SK-N-DZ (cell line): ENCODE measurements at regions not wholly inside any gene's neighbourhood (a gene's known extent, or its start where the extent isn't known, plus 50 kb on each side); places are given as distances from the start of the nearest gene placed in this dataset.

ENCODE experiments used
- DNase-seq: peaks from one replicate; pipeline ENCODE4 v3.0.0-alpha.2; 2015; ENCODE audit warnings: low spot score

DNA sequence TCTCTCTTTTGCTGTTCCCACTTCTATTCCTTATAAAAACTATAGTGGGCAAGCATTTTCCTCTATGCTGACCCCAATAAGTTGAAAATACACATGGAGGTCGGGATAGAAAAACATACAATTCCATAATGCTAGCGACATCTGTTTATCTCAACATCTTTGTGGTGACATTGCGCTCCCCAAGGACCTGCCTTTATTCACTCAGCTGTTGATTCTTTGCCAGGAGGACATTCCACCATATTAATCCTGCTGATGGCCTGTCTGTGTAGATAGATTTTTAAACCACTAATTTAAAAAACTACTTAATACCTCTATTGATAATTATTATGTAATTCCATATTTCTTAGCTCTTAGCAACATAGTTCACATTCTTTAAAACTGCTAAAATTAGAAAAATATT is 555.3 kb upstream of the MAP3K7 start:
- DNase-seq = peak; percentile 37

DNA sequence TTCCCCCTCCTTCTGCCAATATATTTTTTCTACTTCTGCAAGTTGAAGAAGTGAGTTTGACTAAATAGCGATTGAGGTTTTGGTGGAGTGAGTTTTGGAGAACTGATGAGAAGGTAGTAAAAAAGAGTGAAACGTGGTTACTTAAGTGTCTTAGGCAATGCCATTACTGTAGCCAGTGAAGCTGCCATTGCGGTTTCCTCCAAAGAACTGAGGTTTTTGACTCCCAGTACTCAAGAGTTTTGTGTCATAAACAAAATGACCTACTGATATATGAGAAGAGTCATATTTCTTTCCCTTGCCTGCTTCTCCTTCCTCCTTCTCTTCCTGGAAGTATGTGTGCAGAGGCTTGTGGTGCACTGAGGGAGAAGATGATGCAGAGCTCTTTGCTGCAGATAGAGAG is 554.5 kb upstream of the MAP3K7 start:
- DNase-seq = no peak

DNA sequence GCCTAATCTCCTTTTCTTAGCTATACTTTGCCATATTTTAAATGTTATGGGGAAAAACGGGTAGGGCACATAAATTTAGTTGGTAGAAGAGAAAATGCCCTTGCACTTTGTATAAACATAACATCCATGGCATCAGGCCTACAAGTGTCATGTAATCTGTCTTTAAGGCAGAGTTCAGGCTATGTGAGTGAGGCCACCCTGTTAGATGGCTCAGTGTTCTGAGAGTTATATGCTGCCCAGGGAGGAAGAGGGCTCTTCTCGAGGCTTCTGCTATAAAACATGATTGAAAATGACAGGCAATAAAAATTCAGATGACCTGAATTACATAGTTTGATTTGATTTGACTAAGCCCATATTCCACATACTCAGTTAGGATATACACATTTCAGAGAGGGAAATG is 553.6 kb upstream of the MAP3K7 start:
- no peak for DNase-seq

DNA sequence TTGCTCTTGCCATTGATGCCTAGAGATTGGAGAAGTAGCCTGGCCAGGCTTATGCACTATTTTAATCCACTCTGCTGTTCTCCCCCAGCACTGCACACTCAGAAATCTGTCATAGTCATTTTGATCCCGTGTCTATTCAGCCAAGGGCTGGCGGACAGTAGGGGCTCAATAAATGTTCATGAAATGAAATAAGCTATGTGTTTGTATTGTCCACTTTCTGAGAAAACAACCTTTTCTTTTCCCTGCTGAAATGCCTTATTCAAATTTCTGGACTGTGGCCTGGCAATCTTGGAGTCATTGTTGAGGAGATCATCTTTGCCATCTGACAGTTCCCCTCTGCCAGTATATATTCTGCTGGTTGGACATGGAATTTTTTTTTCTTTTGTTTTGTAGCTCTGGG is 550.4 kb upstream of the MAP3K7 start:
- no peak for DNase-seq

DNA sequence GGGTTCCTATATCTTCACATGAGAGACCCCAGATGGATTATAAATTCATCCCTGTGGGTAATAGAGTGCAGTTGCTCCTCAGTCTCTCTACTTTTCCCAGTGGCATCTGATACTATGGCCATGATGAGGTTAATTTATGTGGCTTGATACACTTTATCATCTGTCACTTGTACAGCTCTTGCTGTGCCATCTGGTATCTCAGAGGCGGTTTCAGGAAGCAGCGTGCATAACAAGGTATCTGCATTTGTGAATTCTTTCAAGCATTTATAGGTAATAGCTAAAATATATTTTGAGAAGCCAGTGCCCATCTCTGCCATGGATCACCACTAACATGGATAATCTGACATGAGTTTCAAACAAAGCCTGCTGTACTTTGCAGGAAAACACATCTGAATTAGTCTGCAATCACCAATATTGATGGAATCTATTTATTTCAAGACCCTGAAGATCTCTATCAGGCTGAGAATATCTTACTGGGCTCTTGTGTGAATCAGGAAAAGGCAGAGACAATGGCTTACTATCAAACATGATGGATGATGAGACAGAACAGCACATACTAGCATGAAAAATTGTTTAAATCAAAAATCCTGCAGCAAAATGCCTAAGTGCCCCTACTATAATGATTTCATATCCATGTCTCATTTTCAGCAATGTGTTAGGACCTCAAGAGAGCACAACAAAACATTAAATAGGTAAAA is 548.7 kb upstream of the MAP3K7 start:
- peak; percentile 35 for DNase-seq

DNA sequence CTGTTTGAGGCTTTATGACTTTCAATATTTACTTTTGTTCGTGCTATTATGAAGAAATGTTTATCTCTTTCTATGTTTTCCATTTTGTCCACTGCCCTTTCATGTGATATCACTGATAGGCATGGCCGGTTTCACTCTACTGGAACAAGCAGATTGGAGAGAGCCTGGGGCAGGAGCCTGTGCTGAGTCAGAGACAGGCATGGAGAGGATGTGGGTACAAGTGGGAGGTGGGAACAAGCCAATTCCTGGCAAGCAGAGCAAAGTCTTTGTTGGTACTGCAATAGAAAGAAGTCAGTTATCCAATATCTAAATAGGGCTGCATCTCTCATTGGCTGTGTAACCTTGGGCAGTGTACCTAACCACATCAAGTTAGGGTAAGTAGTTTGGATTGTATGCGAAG is 545.6 kb upstream of the MAP3K7 start:
- no peak for DNase-seq

DNA sequence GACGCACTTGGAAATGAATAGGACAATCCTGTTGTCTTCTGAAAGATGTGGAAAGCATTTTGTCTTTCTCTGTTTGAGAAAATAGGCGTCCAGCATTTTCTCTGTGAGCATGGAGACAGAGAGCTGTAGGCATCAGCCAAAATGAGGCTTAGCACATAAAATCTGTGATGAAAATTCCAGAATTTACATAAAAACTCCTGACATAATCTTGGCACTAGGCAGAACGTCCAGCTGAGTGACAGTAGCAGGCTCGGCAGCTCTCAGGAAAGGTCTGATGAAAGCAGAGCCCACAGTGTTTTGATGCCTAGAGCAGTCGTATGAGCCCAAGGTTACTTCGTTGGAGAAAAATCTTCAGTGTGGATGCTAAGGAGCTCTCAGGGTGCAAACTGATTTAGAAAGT is 543.3 kb upstream of the MAP3K7 start:
- DNase-seq = no peak

DNA sequence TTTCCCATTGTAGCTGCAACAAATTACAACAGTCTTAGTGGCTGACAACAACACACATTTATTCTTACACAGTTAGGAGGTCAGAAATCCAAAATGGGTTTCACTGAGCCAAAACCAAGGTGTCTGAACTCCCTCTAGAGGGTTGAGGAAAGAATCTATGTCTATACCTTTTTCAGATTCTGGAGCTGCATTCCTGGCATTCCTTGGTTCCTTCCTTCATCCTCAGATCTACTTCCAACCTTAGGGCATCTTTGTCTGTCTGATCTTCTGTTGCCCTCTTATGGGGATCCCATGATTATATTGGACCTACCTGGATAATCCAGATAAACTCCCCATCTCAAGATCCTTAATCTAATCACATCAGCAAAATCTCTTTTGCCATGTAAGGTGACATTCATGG is 540.9 kb upstream of the MAP3K7 start:
- no peak for DNase-seq

DNA sequence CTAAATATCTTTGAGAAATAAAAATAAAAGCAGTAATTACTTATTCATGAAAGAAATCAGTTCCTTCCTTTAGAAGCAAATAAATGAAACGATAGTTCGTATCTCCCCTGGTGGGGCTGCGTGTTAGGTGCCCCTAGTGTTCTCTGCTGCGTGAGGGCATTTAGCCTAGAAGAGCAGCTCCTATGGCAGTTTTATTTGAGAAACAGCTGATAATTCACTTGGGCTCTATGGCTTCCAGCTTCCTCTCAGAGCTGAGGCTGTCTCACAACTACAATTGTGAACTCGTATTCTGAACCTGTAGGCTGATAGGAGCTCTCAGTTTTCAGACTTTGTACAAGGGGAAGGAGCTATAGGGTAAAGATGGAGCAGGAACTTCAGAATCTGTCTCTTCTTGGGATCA is 540.0 kb upstream of the MAP3K7 start:
- no peak for DNase-seq

DNA sequence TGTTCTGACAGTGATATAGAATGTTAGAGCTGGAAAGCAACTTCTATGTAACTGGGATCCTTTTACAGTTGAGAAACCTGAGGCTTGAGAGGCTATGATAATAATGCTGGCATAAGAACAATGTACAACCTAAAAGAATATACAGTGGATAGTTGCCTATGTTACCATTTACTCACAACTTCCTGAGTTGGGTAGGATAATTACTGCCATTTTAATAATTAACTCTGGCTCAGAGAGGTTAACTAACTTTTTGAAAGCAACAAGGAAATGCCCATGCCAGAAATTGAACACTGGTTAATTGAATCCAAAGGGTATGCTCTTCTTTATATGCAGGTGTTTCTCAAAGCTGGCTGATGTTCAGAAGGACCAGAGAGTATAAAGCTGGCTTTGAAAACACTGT is 530.7 kb upstream of the MAP3K7 start:
- no peak for DNase-seq

DNA sequence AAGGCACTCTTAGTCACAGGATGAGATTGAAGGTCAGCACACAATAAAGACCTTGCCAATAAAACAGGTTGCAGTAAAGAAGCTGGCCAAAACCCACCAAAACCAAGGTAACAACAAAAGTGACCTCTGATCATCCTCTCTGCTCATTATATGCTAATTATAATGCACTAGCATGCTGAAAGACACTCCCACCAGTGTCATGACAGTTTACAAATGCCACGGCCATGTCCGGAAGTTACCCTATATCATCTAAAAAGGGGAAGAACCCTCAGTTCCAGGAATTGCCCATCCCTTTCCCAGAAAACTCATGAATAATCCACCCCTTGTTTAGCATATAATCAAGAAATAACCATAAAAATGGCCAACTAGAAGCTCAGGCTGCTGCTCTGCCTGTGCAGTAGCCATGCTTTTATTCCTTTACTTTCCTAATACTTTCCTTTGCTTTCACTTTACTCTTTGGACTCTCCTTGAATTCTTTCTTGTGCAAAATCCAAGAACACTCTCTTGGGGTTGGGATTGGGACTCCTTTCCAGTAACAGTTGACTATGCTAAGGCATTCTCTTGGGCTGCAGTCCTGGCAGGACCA is 527.3 kb upstream of the MAP3K7 start:
- DNase-seq = no peak

DNA sequence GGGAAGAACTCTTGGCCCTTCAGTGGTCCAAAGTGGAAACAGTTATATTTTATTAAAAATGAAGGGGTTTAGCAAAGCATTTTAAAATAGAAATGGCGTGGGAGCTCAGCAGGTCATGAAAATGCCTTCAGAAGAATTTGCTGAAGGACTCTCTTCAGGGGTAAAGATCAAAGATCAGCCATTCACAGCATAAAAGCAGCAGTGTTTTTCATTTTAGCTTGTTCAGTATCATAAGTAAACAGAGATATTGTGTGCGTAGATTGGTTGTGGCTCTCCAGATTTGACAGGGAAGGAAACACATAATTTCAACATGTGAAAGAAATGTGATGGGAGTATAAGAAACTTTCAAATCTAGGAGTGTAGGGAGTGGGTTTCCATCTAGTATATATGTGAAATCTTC is 519.2 kb upstream of the MAP3K7 start:
- no peak for DNase-seq

DNA sequence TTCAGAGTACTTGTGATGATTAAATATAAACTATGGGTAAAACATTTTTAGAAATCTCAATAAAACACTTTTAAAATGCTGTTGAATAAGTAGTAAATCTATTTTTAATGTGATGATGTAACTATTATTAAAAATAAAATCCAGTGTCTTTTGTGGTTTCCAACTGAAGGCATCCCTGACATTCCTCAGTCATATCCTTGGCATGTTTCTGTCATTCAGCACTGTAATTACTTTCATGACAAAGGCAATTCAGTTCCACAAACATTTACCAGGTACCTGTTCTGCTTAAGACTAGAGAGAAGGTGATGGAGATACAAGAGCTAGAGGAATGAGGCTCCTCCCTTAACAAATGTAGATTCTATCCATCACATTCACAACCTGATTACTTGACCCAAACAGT is 518.7 kb upstream of the MAP3K7 start:
- no peak for DNase-seq

DNA sequence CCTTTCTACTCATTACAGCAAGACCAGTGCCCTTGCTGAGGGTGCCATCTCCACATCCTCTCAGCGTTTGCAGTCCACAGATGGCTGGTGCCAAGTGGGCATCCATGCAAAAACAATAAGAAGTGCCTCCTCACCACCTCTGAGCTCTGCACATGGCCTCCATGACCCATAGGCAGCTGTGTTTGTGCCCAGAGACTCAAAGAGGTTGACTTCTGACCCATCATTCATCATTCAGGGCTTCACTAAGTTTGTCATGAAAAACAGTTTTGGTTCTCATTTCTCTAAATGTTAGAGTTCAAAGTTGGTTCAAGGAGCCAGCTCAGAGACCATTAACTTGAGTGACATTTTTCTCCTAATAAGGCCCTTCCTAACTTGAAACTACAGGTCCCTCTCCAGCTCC is 512.6 kb upstream of the MAP3K7 start:
- DNase-seq = no peak

DNA sequence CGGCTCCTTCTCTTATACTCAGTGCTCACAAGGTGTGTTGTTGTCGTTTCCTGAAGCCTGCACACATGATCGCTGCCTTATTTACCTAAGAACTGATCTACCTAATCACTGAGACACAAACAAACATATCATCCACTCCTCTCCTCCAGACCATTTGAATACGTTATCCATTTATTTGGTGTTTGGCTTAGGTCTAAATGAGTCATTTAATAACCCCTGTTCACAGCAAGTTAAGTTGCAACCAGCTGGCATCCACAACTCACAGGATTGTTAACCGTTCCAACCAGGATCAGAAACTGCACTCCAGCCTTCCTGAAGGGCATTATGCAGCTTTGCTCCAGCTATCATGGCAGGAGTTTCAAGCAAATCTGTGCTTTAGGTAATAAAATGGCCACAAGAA is 511.1 kb upstream of the MAP3K7 start:
- DNase-seq = no peak

DNA sequence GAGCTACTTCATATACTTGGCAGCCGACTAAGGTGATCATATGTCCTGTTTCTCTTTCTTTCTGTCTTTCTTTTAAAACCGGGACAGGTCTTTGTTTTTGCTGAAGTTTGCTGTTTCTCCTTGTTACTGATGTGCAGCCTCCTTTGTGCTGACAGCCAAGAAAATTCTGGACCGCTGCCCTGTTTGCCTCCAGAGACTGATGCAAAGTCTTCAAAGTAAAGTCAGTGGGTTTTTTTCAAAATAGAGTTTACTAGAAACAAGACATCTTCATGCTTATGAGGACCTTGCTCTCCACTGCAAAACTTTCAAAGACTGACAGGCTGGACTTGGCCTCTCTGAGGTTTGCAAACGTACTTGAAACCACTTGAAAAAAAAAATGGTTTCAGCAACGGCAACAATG is 510.5 kb upstream of the MAP3K7 start:
- no peak for DNase-seq

DNA sequence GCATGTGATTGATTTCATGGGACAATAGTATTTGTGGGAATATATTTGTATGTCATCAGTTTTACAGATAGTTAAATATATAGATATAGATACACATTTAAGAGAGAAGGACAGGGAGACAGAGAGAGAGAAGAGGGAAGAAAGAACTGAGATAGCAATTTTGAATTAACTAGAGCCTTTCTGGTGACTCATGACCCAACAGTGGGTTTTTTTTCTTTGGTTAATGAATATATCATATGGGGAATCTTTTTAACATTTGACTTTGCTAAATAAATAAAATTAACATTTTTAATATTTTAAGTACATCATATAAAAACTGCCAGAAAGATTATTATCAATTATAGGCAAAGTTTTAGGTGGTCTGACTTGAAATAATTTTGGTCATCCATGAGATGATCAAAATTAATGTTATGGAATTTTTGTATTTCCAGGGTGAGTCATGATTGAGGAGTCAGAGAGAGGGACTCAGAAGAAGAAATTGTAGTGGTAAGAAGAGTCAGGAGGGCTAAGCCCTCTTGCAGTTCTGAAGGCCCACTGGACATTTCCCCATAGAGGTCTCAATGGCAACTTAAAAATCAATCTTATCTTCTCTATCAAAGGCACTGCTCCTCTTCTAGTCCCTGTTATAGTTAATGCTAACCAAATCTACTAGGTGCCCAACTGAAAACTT is 508.1 kb upstream of the MAP3K7 start:
- no peak for DNase-seq

DNA sequence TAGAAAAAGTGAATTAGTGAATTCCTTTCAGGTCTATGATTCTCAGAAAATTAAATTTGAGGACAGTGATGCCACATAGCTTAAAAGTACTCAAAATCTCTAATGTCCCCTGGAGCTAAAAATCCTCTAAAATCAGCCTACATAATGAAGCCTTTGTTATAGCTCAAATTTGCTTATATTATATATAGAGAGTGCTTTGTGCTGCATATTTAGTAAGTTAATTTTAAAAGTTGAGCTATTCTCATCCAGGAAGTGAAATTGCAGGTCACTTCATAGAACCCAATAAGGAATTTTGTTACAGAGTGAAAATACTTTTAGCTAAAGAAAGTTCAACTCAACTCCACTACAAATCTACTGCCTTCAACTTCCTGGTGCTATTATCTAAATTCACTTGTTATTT is 507.5 kb upstream of the MAP3K7 start:
- no peak for DNase-seq

DNA sequence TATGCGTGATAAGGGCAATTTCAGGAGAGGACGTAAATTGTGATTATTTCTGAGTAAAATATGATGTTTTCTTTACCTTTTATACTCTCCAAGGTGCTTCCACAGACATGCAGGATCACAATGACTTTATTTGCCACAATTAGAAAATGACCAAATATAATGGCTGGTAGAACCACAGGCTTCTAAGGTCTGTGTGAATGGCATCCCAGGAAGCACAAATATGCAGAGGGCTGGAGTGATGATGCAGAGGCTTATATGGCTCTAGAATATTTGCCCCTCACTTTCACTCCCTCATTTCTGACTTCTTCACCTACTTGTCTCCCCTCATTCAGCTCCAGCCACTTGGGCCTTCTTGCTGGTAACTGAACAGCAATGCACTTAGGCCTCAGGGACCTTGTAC is 502.1 kb upstream of the MAP3K7 start:
- DNase-seq = no peak

DNA sequence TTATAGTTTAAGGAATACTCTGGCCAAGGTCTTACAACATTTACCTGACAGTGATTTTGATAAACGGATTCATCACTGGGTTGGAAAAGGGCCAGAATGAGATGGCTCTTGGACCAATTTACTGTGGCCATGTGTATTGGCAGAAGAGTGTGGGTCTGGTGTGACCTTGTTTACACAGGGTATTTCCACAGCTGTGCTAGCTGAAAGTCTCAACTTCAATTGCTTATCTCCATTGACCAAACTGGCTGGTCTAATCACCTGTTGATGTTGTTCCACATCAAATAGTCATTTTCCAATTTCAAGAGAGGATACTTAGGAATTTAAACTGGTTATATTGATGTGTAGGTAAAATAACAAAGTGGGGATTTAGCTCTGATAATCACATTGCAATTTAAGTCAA is 501.6 kb upstream of the MAP3K7 start:
- no peak for DNase-seq

DNA sequence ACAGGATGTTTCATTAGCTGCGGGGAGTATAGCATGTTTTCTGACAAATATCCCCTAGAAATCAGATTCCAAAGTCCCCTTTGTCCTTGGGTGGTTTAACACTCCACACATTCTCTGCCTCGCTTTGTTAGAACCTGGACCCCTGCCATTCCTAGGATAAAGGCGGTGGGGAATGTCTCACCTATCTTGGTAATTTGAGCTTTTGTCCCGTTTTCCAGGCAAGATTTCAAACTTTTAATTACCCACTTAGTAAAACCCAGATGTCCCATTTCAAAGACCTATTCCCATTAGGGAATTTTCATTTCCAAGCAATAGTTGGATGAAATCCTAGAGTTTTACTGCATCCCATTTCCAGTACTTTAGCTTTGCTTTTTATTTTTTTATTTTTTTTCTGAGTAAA is 501.0 kb upstream of the MAP3K7 start:
- DNase-seq = no peak

DNA sequence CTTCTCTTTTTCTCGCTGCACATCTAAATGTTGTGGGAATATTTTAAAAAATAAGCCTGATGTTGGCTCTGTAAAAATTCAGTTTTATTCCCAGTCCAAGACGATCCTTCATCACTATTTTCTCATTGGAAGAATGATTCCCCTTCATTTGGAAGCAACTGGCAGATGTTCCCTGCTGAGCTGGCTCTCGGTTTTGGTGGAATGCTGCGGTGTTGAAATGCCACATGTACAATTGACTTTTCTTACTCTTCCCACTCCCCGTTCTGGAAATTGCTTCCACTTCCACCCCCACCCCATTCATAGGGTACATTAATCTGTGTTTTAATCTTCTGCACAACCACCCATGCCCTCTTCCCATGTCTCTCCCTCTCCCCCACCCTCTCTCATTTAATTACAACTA is 496.3 kb upstream of the MAP3K7 start:
- DNase-seq = no peak

DNA sequence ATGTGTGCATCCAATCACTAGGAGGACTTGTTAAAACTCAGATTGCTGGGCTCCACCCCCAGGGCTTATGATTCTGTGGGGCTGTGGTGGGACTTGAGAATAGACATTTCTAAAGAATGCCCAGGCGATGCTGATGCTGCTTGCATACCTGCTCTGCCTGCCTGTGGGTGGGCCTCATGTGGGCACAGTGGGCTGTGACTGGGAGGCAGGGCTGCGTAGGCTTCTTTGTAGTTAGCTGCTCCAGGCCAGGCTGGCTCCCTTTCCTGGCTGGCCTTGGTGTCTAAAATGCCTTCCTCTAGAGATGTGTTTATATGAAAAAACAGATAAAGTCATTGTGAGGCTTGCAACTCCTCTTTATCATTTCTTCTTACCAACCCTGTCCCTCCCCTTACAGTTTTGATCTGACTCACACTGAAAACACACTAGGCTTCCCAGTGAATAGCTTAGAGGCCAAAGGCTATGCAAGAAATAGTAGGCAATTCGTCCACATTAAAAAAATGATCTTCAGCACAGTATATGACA is 495.5 kb upstream of the MAP3K7 start:
- no peak for DNase-seq
